ENCODE measurements at regions not wholly inside any gene's neighbourhood (a gene's known extent, or its start where the extent isn't known, plus 50 kb on each side); places are given as distances from the start of the nearest gene placed in this dataset.

- FAIRE-seq: no peak
- Histone ChIP-seq H3K9me3 (replicated peaks; ENCODE audit: control insufficient read depth, insufficient read depth, low read depth, low read length) (no peaks in the 10 kb centered on the region; the same call in 1 of the 2 replicates), H3K36me3 (ENCODE audit: control insufficient read depth, insufficient read depth, low read length) (no peaks in the 10 kb centered on the region), H3K27ac (ENCODE audit: extremely low read depth, low read depth, low read length) (no peak overlapping the region), H3K4me1 (replicated peaks in 1 of 2; ENCODE audit: control insufficient read depth in 2 of 2, insufficient read depth in 2 of 2, low read length in 2 of 2) (peaks cover 0 to 1% of the 10 kb centered on the region in 2 experiments; a peak in 1 of 5 replicates), H3K27me3 (ENCODE audit: control insufficient read depth in 2 of 2, insufficient read depth in 2 of 2, low read length in 2 of 2) (no peaks in the 10 kb centered on the region), H4K20me1 (replicated peaks; ENCODE audit: control insufficient read depth, insufficient read depth, low read length) (no peaks in the 10 kb centered on the region), H3K9me1 (ENCODE audit: control insufficient read depth, insufficient read depth, low read length) (no peaks in the 10 kb centered on the region), H2AFZ (ENCODE audit: low read depth, low read length) (no peak overlapping the region), H3K79me2 (ENCODE audit: control insufficient read depth, insufficient read depth, low read length) (peaks cover 6% of the 10 kb centered on the region; the same call in 2 of the 3 replicates), H3K4me3 (no peak overlapping the region), H3K9ac (ENCODE audit: insufficient read depth in 1 of 2, low read depth in 2 of 2, low read length in 2 of 2) (no peak overlapping the region), H3K4me2 (ENCODE audit: insufficient read depth, low read length) (no peak overlapping the region)
- WGBS (ENCODE audit: insufficient coverage, low coverage, missing lambda C conversion rate): 8% methylated on average over 3 of the region's 3 CpGs
- DNase-seq (ENCODE audit: extremely low read depth in 1 of 4, low spot score in 3 of 4): no peak
- ChIA-PET CTCF (ENCODE audit: low intra/inter-chr PET ratio) (no interaction called here), POLR2A (no interaction called here)
- TF ChIP-seq NFRKB (IDR thresholded peaks at IDR 0.05; ENCODE audit: low read depth) (no peak), NFXL1 (CRISPR knock-in tag; IDR thresholded peaks at IDR 0.05) (no peak)
- in situ Hi-C loops (cut with MboI): no loop called here
- no peak for ATAC-seq
- no TSS peak for BruUV-seq (replicated peaks)
- intact Hi-C loops (cut with micrococcal nuclease): no loop called here
Observed at GRCh38 chr1:194353121-194353520, 1166.7 kb upstream of the B3GALT2 start.

DNA sequence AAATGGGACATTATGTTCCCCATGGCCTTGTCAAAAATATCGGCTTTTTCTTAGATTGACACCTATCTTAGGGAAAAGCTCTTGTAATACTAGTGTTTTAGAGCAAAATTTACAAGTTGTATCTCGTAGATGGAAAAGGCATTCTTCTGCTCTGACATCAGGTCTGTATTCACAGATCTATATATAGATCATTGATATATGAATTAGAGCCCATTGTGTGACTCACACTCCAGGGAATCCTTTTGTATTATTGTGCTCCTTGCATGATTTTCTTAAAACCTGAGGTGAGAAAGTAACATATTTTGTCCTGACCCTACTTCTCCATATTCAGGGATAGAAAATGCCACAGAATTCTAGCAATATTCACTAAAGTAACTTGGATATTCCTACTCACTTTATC, 1160.8 kb upstream of the B3GALT2 start:
- in situ Hi-C loops (cut with MboI) (no loop called here), intact Hi-C loops (cut with micrococcal nuclease) (no loop called here)
- no peaks in the 10 kb centered on the region for H4K20me1 ChIP-seq (replicated peaks; ENCODE audit: control insufficient read depth, insufficient read depth, low read length)
- no peak overlapping the region for H3K4me2 ChIP-seq (ENCODE audit: insufficient read depth, low read length)
- no peaks in the 10 kb centered on the region for H3K9me3 ChIP-seq (replicated peaks; ENCODE audit: control insufficient read depth, insufficient read depth, low read depth, low read length)
- H2AFZ ChIP-seq (ENCODE audit: low read depth, low read length): no peak overlapping the region
- POLR2A ChIA-PET: no interaction called here
- H3K9me1 ChIP-seq (ENCODE audit: control insufficient read depth, insufficient read depth, low read length): no peaks in the 10 kb centered on the region
- H3K4me3 ChIP-seq: no peak overlapping the region
- no peak overlapping the region for H3K9ac ChIP-seq (ENCODE audit: insufficient read depth in 1 of 2, low read depth in 2 of 2, low read length in 2 of 2)
- TF ChIP-seq ZNF589 (CRISPR knock-in tag; IDR thresholded peaks at IDR 0.05; ENCODE audit: low read depth) (no peak), TEAD2 (tag; IDR thresholded peaks at IDR 0.05) (no peak), TOE1 (IDR thresholded peaks at IDR 0.05; ENCODE audit: borderline replicate concordance) (no peak), TOE1 (CRISPR knock-in tag; IDR thresholded peaks at IDR 0.05; ENCODE audit: borderline replicate concordance, low read depth) (no peak), ZNF134 (CRISPR knock-in tag; conservative IDR thresholded peaks at IDR 0.05) (no peak), CTCFL (IDR thresholded peaks at IDR 0.05; ENCODE audit: borderline replicate concordance, insufficient read depth, low read depth, low read length, poor library complexity, severe bottlenecking) (no peak), ETV1 (tag; conservative IDR thresholded peaks at IDR 0.05; ENCODE audit: low read depth) (no peak), NFXL1 (CRISPR knock-in tag; IDR thresholded peaks at IDR 0.05) (no peak), RBM15 (IDR thresholded peaks at IDR 0.05; ENCODE audit: insufficient read depth, low read length) (no peak), ZNF175 (CRISPR knock-in tag; IDR thresholded peaks at IDR 0.05; ENCODE audit: low read depth) (no peak), CAMTA2 (CRISPR knock-in tag; conservative IDR thresholded peaks at IDR 0.05) (no peak)
- no peak overlapping the region for H3K27ac ChIP-seq (ENCODE audit: extremely low read depth, low read depth, low read length)
- H3K4me1 ChIP-seq (replicated peaks in 1 of 2; ENCODE audit: control insufficient read depth in 2 of 2, insufficient read depth in 2 of 2, low read length in 2 of 2): no peaks in the 10 kb centered on the region
- CTCF ChIA-PET (ENCODE audit: low intra/inter-chr PET ratio): no interaction called here
- no peaks in the 10 kb centered on the region for H3K36me3 ChIP-seq (ENCODE audit: control insufficient read depth, insufficient read depth, low read length)
- no TSS peak for BruUV-seq (replicated peaks)
- FAIRE-seq (peak; percentile 26), DNase-seq (ENCODE audit: extremely low read depth in 1 of 4, low spot score in 3 of 4) (no peak), ATAC-seq (no peak)
- 24% methylated on average over 2 of the region's 2 CpGs for WGBS (ENCODE audit: insufficient coverage, low coverage, missing lambda C conversion rate)
- H3K79me2 ChIP-seq (ENCODE audit: control insufficient read depth, insufficient read depth, low read length): no peaks in the 10 kb centered on the region
- H3K27me3 ChIP-seq (ENCODE audit: control insufficient read depth in 2 of 2, insufficient read depth in 2 of 2, low read length in 2 of 2): no peaks in the 10 kb centered on the region

Measured in K562 (cell line).